ENCODE measurements at regions not wholly inside any gene's neighbourhood (a gene's known extent, or its start where the extent isn't known, plus 50 kb on each side); places are given as distances from the start of the nearest gene placed in this dataset.

GRCh38 chr4:19317377-19317776 lies 934.3 kb upstream of the SLIT2 start:
- DNase-seq (ENCODE audit: low read depth): no peak

- no peak for DNase-seq (ENCODE audit: low read depth)
These were observed 937.6 kb upstream of the SLIT2 start for GRCh38 chr4:19314116-19314515.

DNA sequence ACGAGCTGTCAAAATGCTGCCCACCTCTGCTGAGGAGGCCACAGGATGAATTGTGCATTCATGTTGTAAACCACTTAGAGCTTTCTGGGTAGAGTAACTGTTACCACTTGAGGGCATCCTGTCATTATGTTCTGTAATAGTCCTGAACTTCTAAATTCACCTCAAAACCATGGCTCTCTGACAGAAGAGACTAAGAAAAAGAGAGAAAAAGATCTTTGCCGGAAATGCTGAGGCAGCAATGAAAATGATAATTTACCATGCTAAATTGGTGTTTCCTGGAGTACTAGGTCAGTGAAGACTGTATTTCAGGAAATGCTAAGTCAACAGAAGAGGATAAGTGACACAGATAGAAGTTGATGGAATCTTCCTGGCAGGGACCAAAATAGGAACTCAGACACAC lies 942.3 kb upstream of the SLIT2 start:
- DNase-seq (ENCODE audit: low read depth): no peak

DNA sequence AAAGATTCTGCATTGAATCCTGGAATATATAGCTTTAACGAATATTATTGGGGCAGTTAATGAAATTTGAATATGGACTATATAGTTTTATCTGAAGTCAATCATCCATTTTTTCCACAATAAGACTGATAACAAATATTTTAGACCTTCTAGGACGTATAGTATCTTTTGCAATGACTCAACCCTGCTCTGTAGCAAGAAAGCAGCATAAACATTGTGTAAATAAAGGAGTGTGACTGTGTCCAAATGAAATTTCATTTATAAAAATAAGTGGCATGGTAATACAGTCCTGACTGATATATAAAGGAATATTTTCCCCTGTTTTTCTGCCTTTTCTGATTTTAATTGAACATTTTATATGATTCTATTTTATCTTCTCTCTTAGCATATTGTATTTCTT lies 947.7 kb upstream of the SLIT2 start:
- no peak for DNase-seq (ENCODE audit: low read depth)

DNA sequence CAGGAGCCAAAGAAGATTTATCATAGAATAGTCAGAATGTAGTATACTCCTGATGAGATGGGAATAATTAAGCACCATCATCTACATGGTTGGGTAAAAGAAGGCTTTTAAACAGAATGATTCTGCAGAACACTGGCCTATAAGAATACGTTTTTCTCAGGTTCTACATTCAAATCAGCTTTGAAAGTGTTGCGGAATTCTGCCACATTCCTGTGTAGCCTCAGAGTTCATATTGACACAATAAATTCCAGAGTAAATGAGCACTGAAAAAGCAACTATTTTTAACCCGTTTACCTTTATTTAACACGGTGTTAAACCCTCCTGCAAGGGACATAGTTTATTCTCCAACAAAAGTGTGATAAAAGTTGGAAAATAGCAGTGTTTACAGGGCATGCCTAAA lies 950.2 kb upstream of the SLIT2 start:
- DNase-seq (ENCODE audit: low read depth): no peak

GRCh38 chr4:19300213-19300612 lies 951.5 kb upstream of the SLIT2 start:
- no peak for DNase-seq (ENCODE audit: low read depth)

- DNase-seq (ENCODE audit: low read depth): no peak
These were observed 952.7 kb upstream of the SLIT2 start for GRCh38 chr4:19298998-19299397.

DNA sequence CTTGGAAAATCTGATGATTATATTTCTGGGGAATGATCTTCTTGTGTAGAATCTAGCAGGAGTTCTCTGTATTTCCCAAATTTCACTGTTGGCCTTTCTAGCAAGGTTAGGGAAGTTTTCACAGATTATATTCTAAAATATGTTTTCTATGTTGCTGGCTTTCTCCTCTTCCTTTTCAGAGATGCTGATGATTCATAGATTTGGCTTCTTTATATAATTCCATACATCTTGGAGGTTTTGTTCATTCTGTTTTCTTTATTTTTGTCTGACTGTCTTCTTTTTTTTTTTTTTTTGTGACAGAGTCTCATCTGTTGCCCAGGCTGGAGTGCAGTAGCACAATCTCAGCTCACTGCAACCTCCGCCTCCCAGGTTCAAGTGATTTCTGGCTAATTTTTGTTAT lies 957.9 kb upstream of the SLIT2 start:
- no peak for DNase-seq (ENCODE audit: low read depth)

DNA sequence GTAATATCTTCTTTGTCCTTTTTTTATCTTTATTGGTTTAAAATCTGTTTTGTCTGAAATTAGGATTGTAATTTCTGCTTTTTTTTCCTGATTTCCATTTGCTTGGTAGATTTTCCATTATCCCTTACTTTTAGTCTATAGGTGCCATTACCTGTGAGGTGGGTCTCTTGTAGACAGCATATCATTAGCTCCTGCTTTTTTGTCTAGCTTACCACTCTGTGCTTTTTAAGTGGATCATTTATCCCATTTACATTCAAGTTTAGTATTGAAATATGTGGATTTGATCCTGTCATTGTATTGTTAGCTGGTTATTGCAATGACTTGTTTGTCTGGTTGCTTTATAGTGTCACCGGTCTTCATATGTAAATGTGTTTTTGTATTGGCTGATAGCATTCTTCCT lies 958.6 kb upstream of the SLIT2 start:
- no peak for DNase-seq (ENCODE audit: low read depth)

GRCh38 chr4:19286924-19287323 lies 964.8 kb upstream of the SLIT2 start:
- DNase-seq (ENCODE audit: low read depth): no peak

DNA sequence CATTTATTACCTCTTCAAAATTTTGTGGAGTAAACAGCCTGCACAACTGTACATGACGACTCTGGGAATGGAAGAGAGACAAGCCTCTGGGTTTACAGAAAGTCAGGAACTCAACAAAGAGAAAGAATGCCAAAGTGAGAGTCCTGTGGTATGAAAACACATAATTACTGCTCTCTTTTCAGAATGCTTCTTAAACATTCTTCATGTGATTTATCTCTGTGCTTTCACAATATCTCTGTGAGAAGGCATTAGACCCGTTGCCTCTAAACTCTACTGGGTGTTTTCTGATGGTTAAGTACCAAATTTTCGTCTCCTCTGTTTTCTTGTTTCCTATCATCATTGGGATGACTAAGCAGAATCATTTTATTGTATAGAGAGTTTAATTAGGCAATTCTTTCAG lies 966.6 kb upstream of the SLIT2 start:
- no peak for DNase-seq (ENCODE audit: low read depth)

GRCh38 chr4:19278665-19279064 lies 973.0 kb upstream of the SLIT2 start:
- no peak for DNase-seq (ENCODE audit: low read depth)

DNA sequence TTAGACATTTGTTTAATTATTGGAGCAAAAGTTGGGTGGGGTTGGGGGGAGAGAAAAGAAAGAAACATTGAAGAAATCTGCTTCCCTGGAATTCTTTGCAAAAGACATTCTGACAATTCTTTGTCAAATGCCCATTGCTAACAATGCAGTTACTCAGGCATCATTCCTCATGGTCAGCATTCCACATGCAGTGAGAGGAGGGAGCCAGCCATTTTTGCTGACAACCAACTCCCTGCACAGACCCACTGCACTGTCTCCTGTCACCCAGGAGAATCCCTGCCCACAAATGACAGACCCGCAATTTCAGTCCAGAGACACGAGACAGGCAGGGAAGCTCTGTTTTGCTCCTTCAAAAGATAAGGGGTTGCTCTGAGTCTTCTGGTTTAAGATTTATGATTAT lies 985.1 kb upstream of the SLIT2 start:
- no peak for DNase-seq (ENCODE audit: low read depth)

- no peak for DNase-seq (ENCODE audit: low read depth)
These were observed 989.2 kb upstream of the SLIT2 start for GRCh38 chr4:19262467-19262866.

DNA sequence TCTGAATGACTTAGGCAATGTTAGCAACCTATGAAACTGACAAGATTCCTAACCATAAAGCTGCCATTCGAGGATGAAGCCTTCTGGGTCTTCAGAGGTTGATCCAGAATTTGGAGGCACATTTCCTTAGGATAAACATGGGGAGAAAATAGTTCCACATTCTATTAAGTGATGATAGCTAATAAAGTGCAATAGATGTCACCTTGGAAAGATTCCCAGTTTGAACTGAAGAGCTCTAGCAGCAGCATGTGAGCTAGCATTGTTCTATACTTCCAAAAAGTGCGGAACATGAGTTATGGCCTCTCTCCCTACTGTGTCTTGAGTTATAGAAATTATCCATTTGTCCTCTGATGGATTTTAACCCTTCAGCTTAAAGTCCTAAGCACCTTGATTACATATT lies 991.4 kb upstream of the SLIT2 start:
- no peak for DNase-seq (ENCODE audit: low read depth)

DNA sequence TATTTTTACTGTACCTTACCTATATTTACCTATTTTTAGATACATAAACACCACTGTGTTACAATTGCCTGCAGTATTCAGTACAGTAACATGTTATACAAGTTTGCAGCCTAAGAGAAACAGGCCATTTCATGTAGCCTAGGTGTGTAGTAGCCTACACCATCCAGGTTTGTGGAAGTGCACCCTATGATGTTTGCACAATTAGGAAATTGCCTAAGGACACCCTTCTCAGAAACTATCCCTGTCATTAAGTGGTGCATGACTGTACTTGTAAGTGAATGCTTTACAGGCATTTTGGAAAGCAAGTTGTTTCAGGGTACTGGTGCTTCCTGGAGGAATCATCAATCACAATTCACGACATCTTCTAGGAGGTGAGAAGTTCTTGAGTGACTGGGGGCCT lies 991.8 kb upstream of the SLIT2 start:
- no peak for DNase-seq (ENCODE audit: low read depth)

DNA sequence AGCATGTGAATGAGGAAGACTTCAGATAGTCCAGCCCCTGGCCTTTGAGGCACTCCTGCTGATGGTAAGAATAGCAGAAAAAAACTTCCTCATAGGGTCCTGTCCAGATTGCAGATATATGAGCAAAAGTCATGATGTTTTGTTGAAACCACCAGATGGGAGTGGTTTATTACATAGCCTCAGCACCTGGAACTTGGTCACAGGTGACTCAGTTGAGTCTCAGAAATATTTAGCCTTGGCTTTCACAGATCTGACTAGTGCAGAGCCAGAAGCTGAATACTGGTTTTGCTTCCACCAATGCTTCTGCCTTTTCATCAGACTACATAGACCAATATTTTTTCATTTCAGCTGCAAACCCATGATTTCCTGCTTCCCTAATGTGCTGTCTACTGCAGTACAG lies 994.9 kb upstream of the SLIT2 start:
- no peak for DNase-seq (ENCODE audit: low read depth)

DNA sequence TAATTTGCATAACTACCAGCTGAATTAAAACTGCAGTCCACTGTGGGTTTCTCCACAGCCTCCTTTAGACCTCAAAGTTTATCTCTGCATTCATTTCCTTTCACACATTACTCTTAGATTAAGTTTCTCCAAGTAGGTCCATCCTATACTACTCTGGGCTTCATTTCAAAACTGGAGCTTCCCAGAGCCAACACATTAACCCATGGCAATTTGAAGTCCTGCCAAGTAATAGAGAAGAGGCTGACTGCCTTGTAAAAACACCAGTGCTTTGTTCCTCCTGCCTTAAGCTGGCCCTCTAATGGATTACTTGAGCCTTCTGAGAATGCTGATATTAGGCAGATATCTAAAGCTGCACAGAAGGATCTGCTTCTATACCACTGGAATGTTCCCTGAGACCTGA lies 997.2 kb upstream of the SLIT2 start:
- DNase-seq (ENCODE audit: low read depth): no peak

DNA sequence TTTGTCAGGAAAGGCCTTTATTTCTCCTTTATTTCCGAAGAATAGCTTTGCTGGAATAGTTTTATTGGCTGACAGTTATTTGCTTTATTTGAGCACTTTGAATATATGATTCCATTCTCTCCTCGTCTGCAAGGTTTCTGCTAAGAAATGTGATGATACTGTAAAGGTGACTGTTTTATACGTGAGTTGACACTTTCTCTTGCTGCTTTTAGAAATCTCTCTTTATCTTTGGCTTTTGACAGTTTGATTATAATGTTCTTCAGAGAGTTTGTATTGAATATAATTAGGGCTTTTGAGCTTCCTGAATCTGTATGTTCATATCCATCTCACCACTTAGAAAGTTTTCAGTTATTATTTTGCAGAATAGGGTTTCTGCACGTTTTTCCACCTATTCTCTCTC lies 1003.7 kb upstream of the SLIT2 start:
- no peak for DNase-seq (ENCODE audit: low read depth)

DNA sequence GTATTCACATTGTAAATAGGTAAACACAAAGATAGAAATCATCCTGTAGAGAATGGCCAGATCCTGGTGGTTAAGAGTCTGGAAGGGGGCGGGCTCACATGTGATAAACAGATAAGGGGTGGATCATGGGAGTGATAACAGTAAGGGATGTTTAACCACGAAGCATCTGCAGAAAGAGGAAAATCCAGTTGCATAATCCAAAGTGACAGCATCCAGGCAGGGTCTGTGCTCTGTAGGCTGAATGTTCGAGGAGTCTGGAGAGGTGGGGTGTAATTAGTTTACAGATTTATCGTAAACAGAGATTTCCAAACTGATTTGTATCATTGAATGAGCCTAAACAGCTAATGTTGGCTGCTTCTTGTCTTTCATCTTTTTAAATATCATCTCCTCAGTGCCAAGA lies 1009.8 kb upstream of the SLIT2 start:
- no peak for DNase-seq (ENCODE audit: low read depth)

DNA sequence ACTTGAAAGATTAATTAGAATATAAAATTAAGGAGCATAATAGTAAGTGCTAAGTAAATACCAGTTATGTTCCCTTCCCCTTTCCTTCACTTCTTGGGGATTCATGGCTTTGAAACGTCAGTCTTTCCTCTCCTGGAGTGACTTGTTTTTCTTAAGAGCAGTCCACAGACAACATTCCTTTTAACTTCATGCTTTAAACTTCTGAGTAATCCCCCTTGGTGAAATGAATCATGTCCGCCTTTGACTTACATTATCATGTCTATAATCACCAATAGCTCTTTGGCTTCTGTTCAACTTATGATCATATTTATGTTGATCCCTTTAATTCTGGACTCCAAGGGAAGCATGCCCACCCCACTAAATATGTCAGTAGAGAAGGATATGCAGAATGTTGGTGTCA lies 1012.1 kb upstream of the SLIT2 start:
- DNase-seq (ENCODE audit: low read depth): no peak

- no peak for DNase-seq (ENCODE audit: low read depth)
These were observed 1015.2 kb upstream of the SLIT2 start for GRCh38 chr4:19236473-19236872.

- DNase-seq (ENCODE audit: low read depth): no peak
These were observed 1020.7 kb upstream of the SLIT2 start for GRCh38 chr4:19230906-19231545.

- no peak for DNase-seq (ENCODE audit: low read depth)
These were observed 1024.0 kb upstream of the SLIT2 start for GRCh38 chr4:19227701-19228100.

DNA sequence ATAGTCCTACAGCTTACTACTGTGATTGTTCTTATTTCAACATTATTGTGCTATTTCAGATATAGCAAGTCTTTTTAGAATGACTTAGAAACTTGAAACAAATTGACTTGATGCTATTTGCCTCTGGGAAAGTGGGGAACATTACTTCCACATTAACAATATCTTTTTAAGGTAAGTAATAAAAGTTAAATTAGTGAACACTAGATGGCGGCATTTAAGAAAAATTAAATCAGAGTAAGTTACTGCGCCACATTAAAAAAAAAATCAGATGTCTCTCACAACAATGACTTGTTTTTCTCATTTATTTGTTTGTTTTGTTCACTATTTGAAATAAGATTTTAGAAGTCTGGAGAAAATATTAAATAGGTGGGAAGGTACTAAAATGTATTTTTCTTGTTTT lies 1026.9 kb upstream of the SLIT2 start:
- DNase-seq (ENCODE audit: low read depth): no peak

Data from stimulated activated CD8-positive, alpha-beta memory T cell treated with anti-CD3 and anti-CD28 coated beads, Interleukin-15, amount 100 ng/mL, for 1 hour (primary cell).